Loucy (cell line): ENCODE measurements at regions not wholly inside any gene's neighbourhood (a gene's known extent, or its start where the extent isn't known, plus 50 kb on each side); places are given as distances from the start of the nearest gene placed in this dataset.

Experiments used
- H2AFZ ChIP-seq: fragments of 200-600 bp; sonication (generic); 2 replicates; pipeline ENCODE4 v1.6.0; 2016; ENCODE audit warnings: antibody characterized with exemption, mild to moderate bottlenecking, low read length, moderate library complexity
- H3F3A ChIP-seq: fragments of 200-600 bp; 2 replicates; pipeline ENCODE4 v1.6.0; 2016; ENCODE audit warnings: antibody characterized with exemption, low read depth, mild to moderate bottlenecking
- H3K27me3 ChIP-seq: fragments of 200-600 bp; sonication (generic); 2 replicates; pipeline ENCODE4 v1.6.1; 2014; ENCODE audit warnings: low read length, mild to moderate bottlenecking; ENCODE audit not compliant: insufficient read depth, poor library complexity, severe bottlenecking
- H3K36me3 ChIP-seq: fragments of 200-600 bp; sonication (generic); 2 replicates; pipeline ENCODE4 v1.6.1; 2016; ENCODE audit warnings: low read length; ENCODE audit not compliant: insufficient read depth
- H3K4me1 ChIP-seq: fragments of 200-600 bp; sonication (generic); 2 replicates; pipeline ENCODE4 v1.5.1; 2014; ENCODE audit warnings: low read length, mild to moderate bottlenecking; ENCODE audit not compliant: insufficient read depth, poor library complexity, severe bottlenecking
- H3K4me2 ChIP-seq: fragments of 200-600 bp; sonication (generic); 2 replicates; pipeline ENCODE4 v1.6.0; 2014; ENCODE audit warnings: antibody characterized with exemption, low read length, low read depth, mild to moderate bottlenecking; ENCODE audit not compliant: poor library complexity, severe bottlenecking
- H3K4me3 ChIP-seq: fragments of 200-600 bp; sonication (generic); 2 replicates; pipeline ENCODE4 v1.5.1; 2014; ENCODE audit warnings: low read length, mild to moderate bottlenecking, mixed read lengths; ENCODE audit not compliant: poor library complexity, severe bottlenecking
- H3K79me2 ChIP-seq: fragments of 200-600 bp; sonication (generic); 2 replicates; pipeline ENCODE4 v1.6.1; 2014; ENCODE audit warnings: low read length; ENCODE audit not compliant: insufficient read depth
- H3K9ac ChIP-seq: fragments of 200-600 bp; sonication (generic); 2 replicates; pipeline ENCODE4 v1.6.0; 2014; ENCODE audit warnings: mild to moderate bottlenecking, low read depth, low read length, moderate library complexity; ENCODE audit not compliant: poor library complexity, severe bottlenecking
- H3K9me2 ChIP-seq: fragments of 200-600 bp; sonication (generic); replicated peaks from 2 replicates; pipeline ENCODE4 v1.6.1; 2016; ENCODE audit warnings: low read depth, low read length, mixed read lengths
- H3K9me3 ChIP-seq: fragments of 200-600 bp; sonication (generic); 2 replicates; pipeline ENCODE4 v1.6.1; 2014; ENCODE audit warnings: mild to moderate bottlenecking, antibody characterized with exemption, low read length, low read depth; ENCODE audit not compliant: insufficient read depth
- H4K20me1 ChIP-seq: fragments of 200-600 bp; sonication (generic); 2 replicates; pipeline ENCODE4 v1.6.0; 2014; ENCODE audit warnings: antibody characterized with exemption, low read length, mild to moderate bottlenecking; ENCODE audit not compliant: insufficient read depth, poor library complexity, severe bottlenecking
- EZH2phosphoT487 ChIP-seq: fragments of 200-600 bp; IDR thresholded peaks from 2 replicates; pipeline ENCODE4 v1.6.1; 2018; ENCODE audit warnings: antibody characterized with exemption, mild to moderate bottlenecking, moderate library complexity, borderline replicate concordance
- TF ChIP-seq, protein P1 (sequence below): fragments of 200-600 bp; sonication (generic); conservative IDR thresholded peaks from 2 replicates; pipeline ENCODE4 v1.5.1; 2014; ENCODE audit warnings: mild to moderate bottlenecking, antibody characterized with exemption, low read length

DNA sequence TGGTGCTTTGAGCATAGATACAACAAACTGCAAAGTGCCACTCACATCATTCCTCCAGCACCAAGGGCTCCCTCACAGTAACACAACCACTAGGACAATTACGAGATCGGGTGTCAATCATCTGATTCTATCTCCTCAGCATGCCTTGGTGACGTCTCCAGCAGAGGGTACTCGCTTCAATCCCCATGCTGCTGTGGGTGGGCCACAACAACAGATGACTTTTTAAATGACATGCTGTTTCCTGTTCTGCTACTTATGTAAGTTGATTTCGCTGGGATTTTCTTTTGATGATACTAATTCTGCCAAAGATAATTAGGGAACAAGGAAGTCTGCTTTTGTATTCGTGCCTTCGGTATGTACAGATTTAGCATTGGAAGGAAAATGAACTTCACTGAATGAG is 1113.0 kb downstream of the BCL11A start:
- Histone ChIP-seq H3K9me2 (no peaks in the 10 kb centered on the region), H3F3A (no peaks in the 10 kb centered on the region), H3K9ac (no peak overlapping the region), H3K4me2 (no peak overlapping the region), H3K79me2 (no peaks in the 10 kb centered on the region), H2AFZ (no peak overlapping the region), H4K20me1 (no peaks in the 10 kb centered on the region), H3K4me1 (no peaks in the 10 kb centered on the region), H3K4me3 (no peak overlapping the region), H3K27me3 (no peaks in the 10 kb centered on the region), H3K9me3 (no peaks in the 10 kb centered on the region), H3K36me3 (no peaks in the 10 kb centered on the region)
- TF ChIP-seq EZH2phosphoT487: no peak
- TF ChIP-seq, protein P1, sequence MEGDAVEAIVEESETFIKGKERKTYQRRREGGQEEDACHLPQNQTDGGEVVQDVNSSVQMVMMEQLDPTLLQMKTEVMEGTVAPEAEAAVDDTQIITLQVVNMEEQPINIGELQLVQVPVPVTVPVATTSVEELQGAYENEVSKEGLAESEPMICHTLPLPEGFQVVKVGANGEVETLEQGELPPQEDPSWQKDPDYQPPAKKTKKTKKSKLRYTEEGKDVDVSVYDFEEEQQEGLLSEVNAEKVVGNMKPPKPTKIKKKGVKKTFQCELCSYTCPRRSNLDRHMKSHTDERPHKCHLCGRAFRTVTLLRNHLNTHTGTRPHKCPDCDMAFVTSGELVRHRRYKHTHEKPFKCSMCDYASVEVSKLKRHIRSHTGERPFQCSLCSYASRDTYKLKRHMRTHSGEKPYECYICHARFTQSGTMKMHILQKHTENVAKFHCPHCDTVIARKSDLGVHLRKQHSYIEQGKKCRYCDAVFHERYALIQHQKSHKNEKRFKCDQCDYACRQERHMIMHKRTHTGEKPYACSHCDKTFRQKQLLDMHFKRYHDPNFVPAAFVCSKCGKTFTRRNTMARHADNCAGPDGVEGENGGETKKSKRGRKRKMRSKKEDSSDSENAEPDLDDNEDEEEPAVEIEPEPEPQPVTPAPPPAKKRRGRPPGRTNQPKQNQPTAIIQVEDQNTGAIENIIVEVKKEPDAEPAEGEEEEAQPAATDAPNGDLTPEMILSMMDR: no peak

DNA sequence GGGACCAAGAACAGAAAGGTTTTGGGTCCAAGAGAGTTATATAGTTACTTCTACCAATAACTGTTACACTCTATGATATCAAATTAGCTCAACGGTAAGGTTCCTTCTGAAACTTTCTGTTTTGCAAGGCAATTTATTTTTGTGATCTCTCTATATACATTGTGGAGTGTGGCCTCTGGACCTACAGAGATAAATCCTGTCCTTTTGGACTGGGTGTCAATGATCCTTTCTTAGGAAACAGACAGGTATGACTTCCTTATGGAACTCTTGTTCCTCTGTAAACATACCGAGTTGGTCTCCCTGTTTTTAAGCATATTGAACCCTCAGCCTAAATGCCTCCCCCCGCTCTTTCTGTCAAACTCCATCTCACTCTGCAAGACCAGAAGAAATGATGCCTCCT is 1117.8 kb downstream of the BCL11A start:
- Histone ChIP-seq H3K9me2 (no peaks in the 10 kb centered on the region), H4K20me1 (no peaks in the 10 kb centered on the region), H3K27me3 (no peaks in the 10 kb centered on the region), H2AFZ (no peak overlapping the region), H3K4me1 (no peaks in the 10 kb centered on the region), H3K4me2 (no peak overlapping the region), H3F3A (no peaks in the 10 kb centered on the region), H3K4me3 (no peak overlapping the region), H3K79me2 (no peaks in the 10 kb centered on the region), H3K9ac (no peak overlapping the region), H3K36me3 (no peaks in the 10 kb centered on the region), H3K9me3 (peaks cover 4% of the 10 kb centered on the region; the same call in 1 of the 2 replicates)
- TF ChIP-seq EZH2phosphoT487: no peak
- TF ChIP-seq, protein P1: no peak

DNA sequence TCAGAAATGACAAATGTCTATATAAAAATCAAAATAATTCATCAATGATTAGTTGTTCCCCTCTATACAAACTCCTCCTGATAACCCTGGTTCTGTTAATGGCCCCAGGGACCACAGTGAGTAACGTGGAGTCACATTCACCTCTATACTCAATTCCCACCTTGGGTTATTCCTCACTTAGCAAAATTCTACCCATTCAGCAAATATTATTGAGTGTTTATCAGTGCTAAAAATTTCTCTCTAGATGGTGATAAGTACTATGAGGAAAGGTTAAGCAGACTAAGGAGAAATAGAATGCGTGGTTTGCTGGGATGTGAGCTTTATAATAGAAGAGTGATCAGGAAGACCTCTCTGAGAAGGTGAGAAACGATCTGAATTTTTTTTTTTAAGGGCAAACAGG is 1124.5 kb downstream of the BCL11A start:
- no peak overlapping the region for H3K4me3 ChIP-seq
- H3K4me1 ChIP-seq: no peaks in the 10 kb centered on the region
- H3K79me2 ChIP-seq: no peaks in the 10 kb centered on the region
- peaks cover 4% of the 10 kb centered on the region; the same call in 1 of the 2 replicates for H3K9me3 ChIP-seq
- no peak for TF ChIP-seq EZH2phosphoT487
- TF ChIP-seq, protein P1: no peak
- no peaks in the 10 kb centered on the region for H4K20me1 ChIP-seq
- H3K27me3 ChIP-seq: no peaks in the 10 kb centered on the region
- no peak overlapping the region for H3K9ac ChIP-seq
- no peaks in the 10 kb centered on the region for H3K36me3 ChIP-seq
- H3K9me2 ChIP-seq: no peaks in the 10 kb centered on the region
- no peak overlapping the region for H2AFZ ChIP-seq
- H3K4me2 ChIP-seq: no peak overlapping the region
- H3F3A ChIP-seq: no peaks in the 10 kb centered on the region
